Stimulated activated CD4-positive, alpha-beta T cell treated with anti-CD3 and anti-CD28 coated beads, TNF-alpha, amount 100 ng/mL, for 1 hour (primary cell): ENCODE measurements at regions not wholly inside any gene's neighbourhood (a gene's known extent, or its start where the extent isn't known, plus 50 kb on each side); places are given as distances from the start of the nearest gene placed in this dataset.

Experiments used
- DNase-seq, 3 donors: peaks; one replicate each; pipeline ENCODE4 v3.0.0-alpha.2; 2020; ENCODE audit warnings: low read depth in 3 of 3, low spot score in 1 of 3

- no peak for DNase-seq
Observed at GRCh38 chr20:60662307-60662706, 589.8 kb upstream of the CDH4 start.

GRCh38 chr20:60664106-60664505 is 588.0 kb upstream of the CDH4 start:
- no peak for DNase-seq

GRCh38 chr20:60667641-60668040 is 584.4 kb upstream of the CDH4 start:
- no peak for DNase-seq

GRCh38 chr20:60669211-60669610 is 582.9 kb upstream of the CDH4 start:
- no peak for DNase-seq

GRCh38 chr20:60676011-60676410 is 576.0 kb upstream of the CDH4 start:
- DNase-seq: no peak

GRCh38 chr20:60677819-60678218 is 574.2 kb upstream of the CDH4 start:
- DNase-seq: no peak

- DNase-seq: no peak
Observed at GRCh38 chr20:60680554-60680953, 571.5 kb upstream of the CDH4 start.

GRCh38 chr20:60687213-60687612 is 564.8 kb upstream of the CDH4 start:
- no peak for DNase-seq

- no peak for DNase-seq
Observed at GRCh38 chr20:60690771-60691170, 561.3 kb upstream of the CDH4 start.

- DNase-seq: no peak
Observed at GRCh38 chr20:60691966-60692615, 560.0 kb upstream of the CDH4 start.

GRCh38 chr20:60693496-60694133 is 558.4 kb upstream of the CDH4 start:
- no peak for DNase-seq

- DNase-seq: no peak
Observed at GRCh38 chr20:60694763-60695162, 557.3 kb upstream of the CDH4 start.

GRCh38 chr20:60695226-60696000 is 556.6 kb upstream of the CDH4 start:
- no peak for DNase-seq

- DNase-seq: no peak
Observed at GRCh38 chr20:60697252-60697651, 554.8 kb upstream of the CDH4 start.

GRCh38 chr20:60700728-60701127 is 551.3 kb upstream of the CDH4 start:
- no peak for DNase-seq

- no peak for DNase-seq
Observed at GRCh38 chr20:60704147-60704546, 547.9 kb upstream of the CDH4 start.

- no peak for DNase-seq
Observed at GRCh38 chr20:60713396-60713795, 538.7 kb upstream of the CDH4 start.

- DNase-seq: no peak
Observed at GRCh38 chr20:60715172-60715571, 536.9 kb upstream of the CDH4 start.

- no peak for DNase-seq
Observed at GRCh38 chr20:60718743-60719480, 533.1 kb upstream of the CDH4 start.

- no peak for DNase-seq
Observed at GRCh38 chr20:60725311-60725906, 526.7 kb upstream of the CDH4 start.

- no peak for DNase-seq
Observed at GRCh38 chr20:60727425-60727824, 524.6 kb upstream of the CDH4 start.
